ENCODE measurements at regions not wholly inside any gene's neighbourhood (a gene's known extent, or its start where the extent isn't known, plus 50 kb on each side); places are given as distances from the start of the nearest gene placed in this dataset.
A peak's percentile ranks its signal among the peaks of the same experiment; 100 is the strongest.

- H3K27ac ChIP-seq, result no peak overlapping the region
- no peak for TF ChIP-seq ZFX (IDR thresholded peaks at IDR 0.05)
- no peak for TF ChIP-seq CTCF (conservative IDR thresholded peaks at IDR 0.05)
Observed at GRCh38 chr18:51666763-51667191, 469.3 kb upstream of the MEX3C start.

GRCh38 chr18:51668101-51668500 is 470.6 kb upstream of the MEX3C start:
- no peak overlapping the region for H3K27ac ChIP-seq
- TF ChIP-seq CTCF (conservative IDR thresholded peaks at IDR 0.05), result peak; percentile 75
- no peak for TF ChIP-seq ZFX (IDR thresholded peaks at IDR 0.05)

GRCh38 chr18:51668607-51669006 is 471.1 kb upstream of the MEX3C start:
- TF ChIP-seq ZFX (IDR thresholded peaks at IDR 0.05) (no peak), CTCF (conservative IDR thresholded peaks at IDR 0.05) (no peak)
- H3K27ac ChIP-seq, result no peak overlapping the region

GRCh38 chr18:51686590-51686989 is 489.1 kb upstream of the MEX3C start:
- H3K27ac ChIP-seq, result no peak overlapping the region
- TF ChIP-seq ZFX (IDR thresholded peaks at IDR 0.05) (no peak), CTCF (conservative IDR thresholded peaks at IDR 0.05) (no peak)

- TF ChIP-seq CTCF (conservative IDR thresholded peaks at IDR 0.05) (no peak; the same call in 1 of the 2 replicates), ZFX (IDR thresholded peaks at IDR 0.05) (no peak)
Observed at GRCh38 chr18:51687845-51688585, 490.5 kb upstream of the MEX3C start.

GRCh38 chr18:51692612-51693011 is 495.1 kb upstream of the MEX3C start:
- no peak overlapping the region for H3K27ac ChIP-seq
- TF ChIP-seq CTCF (conservative IDR thresholded peaks at IDR 0.05) (no peak), ZFX (IDR thresholded peaks at IDR 0.05) (no peak)

More at GRCh38 chr18:51687845-51688585, 490.5 kb upstream of the MEX3C start:
- no peak overlapping the region for H3K27ac ChIP-seq

GRCh38 chr18:51711298-51711889 is 513.9 kb upstream of the MEX3C start:
- TF ChIP-seq ZFX (IDR thresholded peaks at IDR 0.05) (no peak), CTCF (conservative IDR thresholded peaks at IDR 0.05) (no peak)
- no peak overlapping the region for H3K27ac ChIP-seq

Measured in C4-2B (cell line).